ENCODE measurements at regions not wholly inside any gene's neighbourhood (a gene's known extent, or its start where the extent isn't known, plus 50 kb on each side); places are given as distances from the start of the nearest gene placed in this dataset.
"Not testable (repeated sequence)": the region's sequence is repeated elsewhere in the genome, so short reads cannot be mapped to it uniquely, and the experiment has no call there.

DNA sequence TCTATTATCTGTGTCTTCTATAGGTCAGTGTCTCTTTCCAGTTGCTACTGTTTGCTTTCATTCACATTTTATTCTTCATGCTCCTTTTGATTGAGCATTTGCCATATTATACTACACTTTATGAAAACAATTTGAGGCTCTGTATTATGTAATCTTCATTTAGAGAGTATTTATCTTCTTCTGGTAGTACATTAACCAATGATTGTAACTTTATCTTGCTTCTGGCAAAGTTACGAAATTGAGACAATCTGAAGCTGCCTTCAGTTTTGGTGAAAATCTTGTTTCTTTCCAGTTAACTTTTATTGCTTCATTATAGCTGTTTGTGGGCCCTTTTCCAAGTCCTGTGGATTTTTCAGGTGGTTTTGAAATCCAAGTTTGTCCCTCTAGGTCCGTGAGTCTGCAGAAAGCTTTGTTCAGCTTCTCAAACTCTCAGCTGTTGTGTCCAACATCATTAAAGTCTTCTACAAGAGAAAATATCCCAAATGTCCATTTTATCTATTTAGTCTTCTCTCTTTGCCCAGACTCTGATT is 1255.4 kb upstream of the SPRY2 start:
- DNase-seq, result no peak

DNA sequence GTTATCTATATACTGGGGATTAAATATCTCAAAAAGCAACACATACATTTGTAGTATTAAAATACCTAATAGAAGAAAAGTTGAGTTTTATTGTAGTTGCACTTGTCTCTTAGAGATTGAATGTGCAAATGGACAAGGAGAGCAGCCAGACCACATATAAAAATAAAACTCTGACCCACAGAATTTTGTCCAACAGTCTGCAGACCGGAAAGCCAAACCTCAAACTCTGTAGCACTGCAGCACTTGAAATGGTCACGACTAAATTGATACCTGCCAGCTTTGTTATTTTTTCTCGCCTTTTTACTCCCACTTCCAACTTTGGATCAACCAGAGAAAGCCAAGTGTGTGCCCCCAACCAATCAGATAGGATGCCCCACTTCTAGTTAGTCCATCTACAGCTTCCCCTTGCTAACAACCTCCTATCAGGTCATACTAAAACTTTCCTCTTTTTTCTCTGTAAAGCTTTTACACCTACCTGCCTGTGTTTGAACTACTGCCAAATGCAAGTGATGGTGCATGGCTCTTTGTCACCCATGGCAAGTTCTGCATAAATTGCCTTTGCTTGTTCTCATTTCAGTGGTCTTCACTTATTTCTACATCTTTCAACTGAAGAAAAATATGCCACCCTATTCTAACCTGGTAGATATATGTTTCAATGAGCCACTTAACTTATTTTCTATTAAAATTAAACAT is 1250.7 kb upstream of the SPRY2 start:
- no peak for DNase-seq

DNA sequence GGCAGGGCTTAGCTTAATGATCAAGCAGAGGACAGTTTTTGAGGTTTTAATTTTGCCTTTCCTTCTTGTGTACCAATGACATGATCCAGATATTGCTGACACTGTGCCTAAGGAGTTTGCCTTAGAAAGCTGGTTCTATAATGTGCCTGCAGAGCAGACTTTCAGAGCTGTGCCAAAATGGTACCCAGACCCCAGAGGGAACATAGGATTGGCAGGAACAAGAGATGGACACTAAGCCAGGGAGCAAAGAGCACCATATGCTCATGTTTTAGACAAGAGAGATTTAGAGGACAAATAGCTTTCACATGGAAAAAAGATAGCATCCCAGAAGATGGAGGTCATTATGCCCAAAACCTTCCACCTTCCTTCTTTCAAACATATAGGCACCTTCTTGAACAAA is 1241.5 kb upstream of the SPRY2 start:
- no peak for DNase-seq

DNA sequence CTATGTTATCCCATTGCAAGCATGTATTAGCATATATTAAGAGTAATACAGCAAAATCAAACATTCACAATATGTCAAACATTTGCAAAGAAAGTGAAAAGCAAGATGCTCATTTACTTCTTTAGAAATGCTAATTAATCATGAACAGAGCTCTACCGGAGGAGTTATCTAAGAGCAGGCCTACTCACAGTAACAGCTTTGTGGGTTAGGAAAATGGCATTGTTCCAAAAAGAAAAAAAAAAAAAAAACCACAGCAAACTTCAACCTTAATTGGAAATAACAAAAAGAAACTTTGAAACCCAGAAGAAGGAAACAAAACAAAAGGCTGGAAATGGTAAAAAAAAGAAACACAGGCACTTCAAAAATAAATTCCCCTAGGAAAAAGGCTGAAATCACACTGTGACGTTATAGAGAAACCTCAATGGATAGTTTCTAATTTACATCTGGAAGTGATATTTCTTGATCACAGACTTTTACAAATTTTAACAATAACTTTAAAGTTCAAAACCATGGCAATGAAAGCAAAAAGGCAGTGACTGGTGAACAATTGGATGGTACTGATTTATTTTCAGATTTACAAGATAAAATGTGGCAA is 1236.8 kb upstream of the SPRY2 start:
- DNase-seq, result no peak

DNA sequence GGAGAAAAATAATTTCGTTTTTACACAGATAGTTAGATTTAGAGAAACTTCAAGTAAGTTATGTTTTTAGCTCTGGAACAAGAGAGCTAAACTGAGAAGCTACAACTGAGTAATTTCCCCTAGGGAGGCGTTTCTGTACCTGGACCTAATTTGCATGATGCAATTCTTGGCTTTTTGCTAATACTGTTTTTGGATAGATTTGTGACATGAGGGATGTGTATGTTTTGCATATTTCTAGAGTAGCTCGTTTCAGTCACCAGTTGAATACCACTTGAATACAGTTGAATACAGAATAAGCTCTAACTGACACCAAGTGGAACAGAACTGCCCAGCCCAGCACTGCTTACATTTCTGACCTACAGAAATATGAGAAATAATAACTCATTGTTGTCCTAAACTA is 1227.9 kb upstream of the SPRY2 start:
- no peak for DNase-seq

DNA sequence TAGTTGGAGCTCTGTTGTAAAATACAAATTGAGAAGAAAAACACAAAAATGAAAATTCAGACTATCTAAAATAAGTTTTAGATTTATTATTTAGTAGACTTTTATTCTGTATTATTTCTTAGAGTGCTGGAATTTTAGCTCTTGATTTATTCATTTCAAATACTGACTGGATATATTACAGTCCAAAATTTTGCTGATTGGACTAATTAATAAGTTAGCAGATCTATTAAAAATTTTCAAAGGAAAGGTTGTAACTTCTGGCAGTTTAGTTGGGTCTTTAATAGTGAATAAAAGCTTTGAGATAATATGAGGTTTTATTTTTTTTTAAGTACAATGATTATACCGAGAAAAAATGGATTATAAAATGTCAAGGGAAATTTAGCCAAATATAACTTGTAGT is 1224.9 kb upstream of the SPRY2 start:
- no peak for DNase-seq

DNA sequence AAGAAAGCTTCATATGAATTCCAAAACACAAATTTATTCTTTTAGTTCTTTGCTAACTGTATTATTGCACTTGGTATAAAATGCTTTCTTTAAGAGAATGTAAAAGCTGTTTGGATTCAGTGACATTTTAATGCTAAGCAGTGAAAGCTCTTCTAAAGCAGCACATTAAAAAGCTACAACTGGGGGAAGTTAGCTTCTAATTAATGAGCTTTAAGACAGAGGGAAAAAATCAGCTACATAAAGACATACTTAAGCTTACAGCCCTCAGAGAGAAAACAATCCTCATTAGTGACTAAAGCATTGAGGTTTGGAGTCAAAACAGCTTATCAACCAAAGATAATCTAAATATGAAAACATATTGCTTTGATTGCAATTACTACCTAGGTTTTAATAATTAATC is 1222.2 kb upstream of the SPRY2 start:
- no peak for DNase-seq

DNA sequence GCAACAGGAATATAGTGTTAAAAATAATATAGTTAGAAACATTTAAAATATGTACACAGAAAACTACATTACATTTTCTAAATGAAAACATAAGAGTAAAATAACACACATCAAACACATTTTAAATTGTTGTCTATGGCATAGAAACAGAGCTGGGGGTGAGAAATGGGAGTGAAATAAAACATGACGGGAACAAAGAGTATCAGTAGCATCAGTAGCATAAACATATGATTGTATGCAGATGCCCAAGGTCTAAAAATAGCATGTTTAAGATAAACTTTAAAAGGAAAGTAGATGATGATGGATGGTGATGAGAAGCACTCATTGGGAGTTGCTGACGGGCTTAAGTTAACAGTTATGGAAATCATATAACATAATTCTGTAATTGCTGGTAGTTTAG is 1221.7 kb upstream of the SPRY2 start:
- no peak for DNase-seq

DNA sequence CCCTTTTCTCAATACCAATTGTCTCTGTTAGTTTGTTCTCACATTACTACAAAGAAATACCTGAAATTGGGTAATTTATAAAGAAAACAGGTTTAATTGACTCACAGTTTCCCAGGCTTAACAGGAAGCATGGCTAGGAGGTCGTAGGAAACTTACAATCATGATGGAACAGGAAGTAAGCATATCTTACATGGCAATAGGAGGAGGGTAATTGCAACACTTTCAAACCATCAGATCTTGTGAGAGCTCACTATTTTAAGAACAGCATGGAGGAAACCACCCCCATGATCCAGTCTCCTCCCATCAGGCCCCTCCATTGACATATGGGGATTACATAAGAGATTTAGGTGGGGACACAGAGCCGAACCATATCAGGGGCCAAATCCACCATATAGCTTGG is 1210.1 kb upstream of the SPRY2 start:
- DNase-seq, result no peak

DNA sequence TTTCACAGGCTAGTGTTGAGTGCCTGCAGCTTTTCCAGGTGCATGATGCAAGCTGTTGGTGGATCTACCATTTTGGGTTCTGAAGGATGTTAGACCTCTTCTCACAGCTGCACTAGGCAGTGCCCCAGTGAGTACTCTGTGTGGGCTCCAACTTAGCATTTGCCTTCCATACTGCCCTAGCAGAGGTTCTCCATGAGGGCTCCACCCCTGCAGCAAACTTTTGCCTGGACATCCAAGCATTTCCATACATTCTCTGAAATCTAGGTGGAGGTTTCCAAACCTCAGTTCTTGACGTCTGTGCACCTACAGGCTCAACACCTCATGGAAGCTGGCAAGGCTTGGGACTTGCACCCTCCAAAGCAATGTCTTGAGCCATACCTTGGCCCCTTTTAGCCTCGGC is 1205.4 kb upstream of the SPRY2 start:
- not testable (repeated sequence) for DNase-seq

DNA sequence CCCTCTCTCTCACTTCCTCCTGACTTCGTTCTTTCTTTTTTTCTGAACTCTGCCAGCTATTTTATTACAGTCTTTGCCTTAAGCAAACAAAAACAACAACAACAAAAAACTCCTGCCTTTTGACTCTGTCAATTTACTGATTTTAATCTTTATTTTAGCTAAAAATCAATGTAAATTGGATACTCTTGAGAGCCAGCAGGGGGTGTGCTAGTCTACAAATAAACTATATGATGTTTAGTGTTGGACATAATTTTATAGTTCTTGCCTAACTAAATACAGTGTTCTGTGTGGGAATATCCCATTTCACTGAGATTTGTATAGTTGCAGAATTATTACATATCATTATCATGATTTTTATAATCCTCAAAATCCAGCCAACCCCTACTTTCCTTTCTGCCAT is 1199.9 kb upstream of the SPRY2 start:
- no peak for DNase-seq

DNA sequence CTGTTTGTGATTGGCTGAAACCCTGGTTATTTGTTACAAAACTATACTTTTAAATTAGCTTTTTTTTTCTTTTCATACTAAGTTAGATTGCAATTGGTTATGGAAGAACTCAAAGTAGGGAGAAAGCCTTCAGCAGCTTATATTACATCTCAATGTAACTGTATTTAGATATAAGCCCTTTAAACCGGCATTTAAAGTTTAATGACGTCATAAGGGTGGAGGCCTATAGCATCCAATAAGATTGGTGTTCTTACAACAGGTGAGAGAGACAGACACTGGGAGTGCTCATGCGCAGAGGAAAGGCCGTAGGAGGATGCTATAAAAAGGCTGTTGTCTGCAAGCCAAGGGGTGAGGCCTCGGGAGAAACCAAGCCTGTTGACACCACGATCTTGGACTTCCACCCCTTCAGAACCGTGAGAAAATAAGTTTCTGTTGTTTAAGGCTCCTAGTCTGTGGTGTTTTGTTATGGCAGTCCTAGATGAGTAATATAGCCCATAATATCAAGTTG is 1198.8 kb upstream of the SPRY2 start:
- DNase-seq, result no peak

DNA sequence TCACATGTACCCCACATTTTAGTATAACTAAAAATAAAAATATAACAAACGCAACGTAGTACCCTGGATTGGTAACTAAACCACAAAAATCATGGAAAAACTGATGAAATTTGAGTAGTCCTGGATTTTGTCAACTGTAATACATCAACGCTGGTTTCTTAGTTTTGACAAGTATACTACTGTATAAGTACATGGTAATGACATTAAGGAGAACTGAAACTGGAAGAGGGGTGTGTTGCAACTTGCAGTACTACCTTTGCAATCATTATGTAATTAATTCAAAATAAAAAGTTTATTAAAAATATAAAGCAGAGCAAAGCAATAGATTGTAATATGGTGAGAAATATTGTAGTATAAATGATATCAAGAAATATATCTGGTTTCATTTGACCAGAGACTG is 1158.0 kb upstream of the SPRY2 start:
- no peak for DNase-seq

DNA sequence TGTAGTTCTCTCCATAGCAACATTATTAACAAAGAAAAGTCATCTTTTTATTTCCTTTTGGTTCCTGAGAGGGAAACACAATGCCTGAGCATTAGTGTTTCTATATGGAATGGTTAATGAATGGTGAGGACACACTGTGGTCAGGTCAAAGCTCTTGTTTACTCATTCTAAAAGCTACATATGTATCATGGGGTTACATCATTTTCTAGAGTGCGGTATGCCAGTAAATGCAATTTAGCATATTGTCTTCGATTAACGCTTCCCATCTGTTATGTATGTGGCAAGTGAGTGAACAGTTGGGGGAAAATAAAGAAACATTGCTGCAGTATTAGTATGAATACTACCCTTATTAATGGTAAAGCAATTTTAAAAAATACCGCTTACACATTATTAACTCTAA is 1152.2 kb upstream of the SPRY2 start:
- DNase-seq, result no peak

DNA sequence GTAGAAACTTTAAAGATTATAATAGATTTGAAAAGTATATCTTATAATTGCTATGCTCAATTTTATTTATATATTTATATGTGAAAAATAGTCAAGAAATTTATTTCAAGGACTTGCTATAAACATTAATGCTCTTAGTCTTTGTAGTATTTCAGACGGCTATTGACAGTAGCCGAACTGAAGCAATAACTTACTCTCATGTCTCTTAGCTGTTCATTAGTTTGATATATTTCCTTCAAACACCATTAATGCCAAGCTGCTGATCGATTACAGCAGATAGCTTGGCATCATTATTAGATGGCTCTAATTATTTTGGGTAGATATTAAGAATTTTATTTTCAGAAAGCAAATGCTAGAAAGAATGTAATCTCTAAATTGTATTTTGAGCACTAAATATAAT is 1151.5 kb upstream of the SPRY2 start:
- no peak for DNase-seq

DNA sequence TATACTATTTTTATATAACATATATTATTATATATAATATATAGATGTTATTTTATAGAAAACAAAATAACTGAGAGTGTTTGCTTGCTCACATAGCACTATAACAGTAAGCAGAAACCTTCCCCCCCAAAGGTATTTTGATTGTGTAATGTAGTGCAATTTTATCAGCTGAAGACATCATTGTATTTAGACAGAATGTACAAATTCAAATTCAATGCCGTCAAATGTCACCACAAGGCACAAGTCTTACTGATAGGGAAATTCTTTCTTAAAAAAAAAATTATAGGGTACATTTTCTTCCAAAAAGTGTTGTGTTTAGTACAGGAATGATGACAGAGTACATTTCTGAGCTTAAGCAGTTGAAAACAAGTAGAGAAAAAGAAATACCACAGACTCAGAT is 1147.1 kb upstream of the SPRY2 start:
- DNase-seq, result no peak

DNA sequence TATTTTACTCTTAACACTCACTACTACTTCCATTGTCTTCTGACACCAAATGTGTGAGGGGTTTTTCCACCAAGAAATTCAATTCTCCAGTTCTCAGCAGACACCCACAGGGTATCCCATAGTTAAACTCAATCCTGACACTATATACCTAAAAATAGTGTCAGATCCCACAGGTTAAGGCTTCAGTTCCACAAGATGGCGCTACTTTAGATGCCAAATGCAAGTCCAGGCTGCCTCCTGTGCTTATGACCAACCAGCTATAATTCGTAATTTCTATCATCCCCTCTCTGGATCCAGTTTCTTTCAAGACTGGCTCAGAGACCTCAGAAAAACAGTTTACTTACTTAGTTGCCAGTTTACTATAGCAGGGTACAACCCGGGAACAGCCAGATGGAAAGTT is 1146.2 kb upstream of the SPRY2 start:
- DNase-seq, result no peak

DNA sequence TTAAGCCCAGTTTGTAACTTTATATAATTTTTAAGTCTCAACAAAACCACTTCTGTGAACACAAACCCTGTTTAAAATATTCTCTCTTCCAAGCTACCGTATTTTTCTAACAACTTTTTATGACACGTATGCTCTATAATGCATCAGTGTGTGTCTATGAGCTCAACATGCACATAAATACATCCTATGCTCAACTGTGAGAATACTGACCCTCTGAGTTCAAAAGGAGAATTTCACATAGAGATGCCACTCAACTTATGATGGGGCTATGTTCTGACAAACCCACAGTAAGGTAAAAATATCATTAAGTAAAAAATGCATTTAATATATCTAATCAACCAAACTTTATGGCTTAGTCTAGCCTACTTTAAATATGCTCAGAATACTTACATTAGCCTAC is 1139.7 kb upstream of the SPRY2 start:
- no peak for DNase-seq

DNA sequence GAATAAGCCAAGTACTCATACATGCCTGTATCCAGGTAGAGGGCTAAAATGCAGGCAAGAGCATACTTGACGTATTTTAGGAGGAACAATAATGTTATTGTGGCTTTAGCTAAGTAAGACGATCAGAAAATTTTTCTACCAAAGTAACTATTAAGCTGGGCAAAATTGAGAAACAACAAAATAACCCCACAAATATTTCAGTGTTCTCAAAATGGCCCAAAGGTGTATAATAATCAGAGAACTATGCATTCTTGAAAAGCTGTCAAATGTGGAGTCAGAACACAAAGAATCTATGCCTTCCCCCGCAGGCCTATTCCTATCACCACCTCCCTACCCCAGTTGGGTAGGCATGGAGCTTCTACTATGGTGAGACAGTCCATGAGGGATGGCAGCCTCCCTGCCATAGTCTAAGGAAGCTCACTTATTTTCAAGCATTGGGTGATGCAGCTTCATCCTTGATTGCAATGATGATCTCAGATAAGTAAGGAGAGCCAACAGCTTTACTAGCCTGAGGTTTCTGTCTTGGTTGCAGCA is 1132.5 kb upstream of the SPRY2 start:
- DNase-seq, result no peak

DNA sequence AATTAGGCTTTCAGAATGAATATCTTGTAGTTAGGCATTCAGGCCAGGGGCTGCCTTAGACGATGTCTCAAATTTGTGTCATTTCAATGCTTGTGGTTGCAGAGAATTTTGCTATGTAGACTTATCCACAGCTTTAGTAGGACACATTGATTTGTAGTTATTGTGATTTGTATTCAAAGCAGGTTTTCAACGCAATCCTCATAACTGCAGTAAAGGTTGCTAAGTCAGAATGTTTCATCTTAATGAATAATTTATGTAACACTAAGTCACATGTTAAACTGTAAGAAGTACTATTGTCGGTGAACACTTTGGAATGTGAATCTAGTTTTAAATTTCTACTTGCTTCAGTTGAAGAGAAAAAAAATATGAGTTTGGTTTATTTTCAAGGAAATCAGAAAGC is 1117.2 kb upstream of the SPRY2 start:
- DNase-seq, result no peak

DNA sequence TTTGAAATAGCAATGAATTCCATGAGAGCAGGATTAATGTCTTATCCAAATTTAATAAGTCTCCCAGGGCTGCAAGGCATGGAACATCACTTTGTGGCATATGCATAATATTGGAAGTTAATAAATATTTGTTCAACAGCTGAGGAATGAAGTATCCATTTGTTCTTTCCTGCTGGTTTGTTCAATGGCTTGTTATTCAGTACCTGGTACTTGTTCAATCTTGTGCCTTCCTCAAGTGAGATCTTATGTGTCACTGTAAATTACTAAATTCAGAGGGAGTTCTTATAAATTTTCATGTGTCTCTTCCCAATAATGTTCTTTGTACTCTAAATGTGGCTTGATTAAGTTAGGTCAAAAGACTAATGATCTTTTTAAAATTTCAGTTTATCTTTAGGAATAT is 1105.5 kb upstream of the SPRY2 start:
- no peak for DNase-seq

DNA sequence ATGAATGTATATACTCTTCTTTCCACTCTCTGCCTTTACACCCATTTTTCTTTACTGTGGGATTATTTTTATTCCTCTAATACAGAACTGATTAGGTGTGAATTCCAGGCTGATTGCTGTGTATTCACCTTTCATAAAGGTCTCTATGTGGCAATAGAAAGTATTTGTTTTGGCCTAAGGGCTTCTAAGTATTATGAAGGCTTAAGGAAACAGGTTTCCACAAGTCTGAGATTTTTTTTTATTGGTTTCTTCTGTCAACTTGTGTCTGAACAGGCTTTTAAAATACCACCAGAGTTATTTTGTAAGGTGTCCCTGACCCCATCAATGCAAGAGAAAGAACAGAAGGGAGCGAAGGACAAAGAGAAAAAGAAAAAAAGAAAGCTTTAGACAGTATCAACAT is 1102.0 kb upstream of the SPRY2 start:
- DNase-seq, result no peak

DNA sequence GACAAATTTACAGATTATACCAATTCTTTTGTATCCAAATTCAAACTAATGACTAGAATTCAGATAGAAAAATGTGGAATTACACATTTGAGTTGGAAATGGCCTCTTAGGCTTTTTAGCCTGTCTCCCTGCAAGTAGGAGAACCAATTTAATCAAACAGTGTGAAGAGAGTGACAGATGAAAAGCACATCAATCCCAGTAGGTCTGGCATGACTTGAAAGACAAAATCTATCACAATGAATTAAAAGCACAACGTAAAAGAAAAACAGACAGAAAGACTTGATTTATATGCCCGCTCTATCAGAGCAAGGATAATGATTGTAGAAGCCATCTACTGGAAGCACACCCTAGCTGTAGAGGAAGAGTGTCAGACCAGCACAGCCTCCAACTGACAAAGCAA is 1084.4 kb upstream of the SPRY2 start:
- DNase-seq, result no peak

DNA sequence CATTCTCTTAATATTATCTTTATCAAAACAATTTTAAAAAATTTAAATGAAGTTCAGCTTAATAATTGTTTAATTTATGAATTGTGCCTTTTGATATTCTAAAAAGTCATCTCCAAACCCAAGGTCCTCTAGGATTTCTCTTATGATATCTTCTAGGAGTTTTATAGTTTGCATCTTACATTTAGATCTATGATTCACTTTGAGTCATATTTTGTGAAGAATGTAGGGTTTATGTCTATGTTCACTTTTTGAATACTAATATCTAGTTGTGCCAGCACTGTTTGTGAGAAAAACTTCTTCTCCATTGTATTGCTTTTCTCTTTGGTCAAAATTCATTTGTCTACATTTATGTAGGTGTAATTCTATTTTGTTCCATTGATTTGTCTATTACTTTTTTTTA is 1068.4 kb upstream of the SPRY2 start:
- DNase-seq, result no peak

DNA sequence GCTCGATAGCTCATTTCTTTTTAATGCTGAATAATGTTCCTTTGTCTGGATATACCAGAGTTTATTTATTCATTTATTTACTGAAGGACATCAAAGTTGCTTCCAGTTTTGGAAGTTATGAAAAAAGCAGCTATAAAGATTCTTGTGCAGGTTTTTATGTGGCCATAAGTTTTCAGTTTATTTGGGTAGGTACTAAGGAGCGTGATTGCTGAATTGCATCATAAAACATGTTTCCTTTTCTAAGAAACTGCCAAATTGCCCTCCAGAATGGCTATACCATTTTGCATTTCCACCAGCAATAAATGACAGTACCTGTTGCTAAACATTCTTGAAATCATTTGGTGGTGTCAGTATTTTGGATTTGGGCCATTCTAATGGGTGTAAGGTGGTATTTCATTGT is 1067.7 kb upstream of the SPRY2 start:
- DNase-seq, result no peak
